ENCODE measurements at regions not wholly inside any gene's neighbourhood (a gene's known extent, or its start where the extent isn't known, plus 50 kb on each side); places are given as distances from the start of the nearest gene placed in this dataset.

DNA sequence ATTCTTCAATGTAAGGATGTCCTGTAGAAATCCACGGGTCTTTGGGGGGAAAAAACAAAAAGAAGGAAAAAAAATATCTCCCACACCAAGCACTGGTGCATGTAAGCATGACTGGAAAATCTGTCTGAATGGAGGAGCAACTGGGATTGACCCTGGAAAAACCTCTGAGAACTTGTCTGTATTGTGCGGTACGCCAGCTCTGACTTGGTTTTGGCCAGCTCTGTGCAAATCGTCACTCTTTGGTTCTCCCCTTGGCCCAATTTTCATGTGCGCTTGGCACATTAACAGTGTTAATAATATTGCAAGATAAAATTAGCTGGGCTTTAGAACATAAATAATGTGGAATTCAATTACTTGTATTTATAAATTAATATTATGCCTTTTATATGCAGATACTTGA lies 231.2 kb upstream of the HAND2 start:
- no peaks in the 10 kb centered on the region for H3K36me3 ChIP-seq (ENCODE audit: control insufficient read depth in 2 of 2, insufficient read depth in 2 of 2, low read length in 1 of 2)
- 80 to 83% methylated on average over 5 of the region's 5 CpGs for WGBS, 2 donors
- H3K4me1 ChIP-seq (ENCODE audit: control insufficient read depth in 2 of 2, insufficient read depth in 2 of 2, low read length in 1 of 2), result no peaks in the 10 kb centered on the region
- no peaks in the 10 kb centered on the region for H3K9me3 ChIP-seq (ENCODE audit: control insufficient read depth in 2 of 2, insufficient read depth in 1 of 2, low read depth in 1 of 2, low read length in 1 of 2)
- H3K27ac ChIP-seq (ENCODE audit: low read depth in 2 of 2, low read length in 1 of 2), result no peak overlapping the region
- no peaks in the 10 kb centered on the region for H3K27me3 ChIP-seq (ENCODE audit: control insufficient read depth in 1 of 2, insufficient read depth in 2 of 2, low read length in 2 of 2)
- no peak overlapping the region for H3K4me3 ChIP-seq (ENCODE audit: low read depth in 1 of 2, low read length in 2 of 2)

GRCh38 chr4:173758132-173758531 lies 228.1 kb upstream of the HAND2 start:
- H3K36me3 ChIP-seq (ENCODE audit: control insufficient read depth in 2 of 2, insufficient read depth in 2 of 2, low read length in 1 of 2), result no peaks in the 10 kb centered on the region
- H3K4me1 ChIP-seq (ENCODE audit: control insufficient read depth in 2 of 2, insufficient read depth in 2 of 2, low read length in 1 of 2), result no peaks in the 10 kb centered on the region
- H3K27me3 ChIP-seq (ENCODE audit: control insufficient read depth in 1 of 2, insufficient read depth in 2 of 2, low read length in 2 of 2), result no peaks in the 10 kb centered on the region
- H3K27ac ChIP-seq (ENCODE audit: low read depth in 2 of 2, low read length in 1 of 2), result no peak overlapping the region
- no peak overlapping the region for H3K4me3 ChIP-seq (ENCODE audit: low read depth in 1 of 2, low read length in 2 of 2)
- 23 to 29% methylated on average over 1 of the region's 1 CpG for WGBS, 2 donors
- H3K9me3 ChIP-seq (ENCODE audit: control insufficient read depth in 2 of 2, insufficient read depth in 1 of 2, low read depth in 1 of 2, low read length in 1 of 2), result no peaks in the 10 kb centered on the region

GRCh38 chr4:173753408-173753807 lies 223.4 kb upstream of the HAND2 start:
- no peaks in the 10 kb centered on the region for H3K36me3 ChIP-seq (ENCODE audit: control insufficient read depth in 2 of 2, insufficient read depth in 2 of 2, low read length in 1 of 2)
- H3K27ac ChIP-seq (ENCODE audit: low read depth in 2 of 2, low read length in 1 of 2), result no peak overlapping the region
- H3K9me3 ChIP-seq (ENCODE audit: control insufficient read depth in 2 of 2, insufficient read depth in 1 of 2, low read depth in 1 of 2, low read length in 1 of 2), result no peaks in the 10 kb centered on the region
- no peak overlapping the region for H3K4me3 ChIP-seq (ENCODE audit: low read depth in 1 of 2, low read length in 2 of 2)
- no peaks in the 10 kb centered on the region for H3K27me3 ChIP-seq (ENCODE audit: control insufficient read depth in 1 of 2, insufficient read depth in 2 of 2, low read length in 2 of 2)
- WGBS, 2 donors, result 56 to 65% methylated on average over 1 of the region's 1 CpG
- H3K4me1 ChIP-seq (ENCODE audit: control insufficient read depth in 2 of 2, insufficient read depth in 2 of 2, low read length in 1 of 2), result no peaks in the 10 kb centered on the region

GRCh38 chr4:173752610-173753230 lies 222.7 kb upstream of the HAND2 start:
- Histone ChIP-seq H3K4me3 (ENCODE audit: low read depth in 1 of 2, low read length in 2 of 2) (no peak overlapping the region), H3K27me3 (ENCODE audit: control insufficient read depth in 1 of 2, insufficient read depth in 2 of 2, low read length in 2 of 2) (no peaks in the 10 kb centered on the region), H3K27ac (ENCODE audit: low read depth in 2 of 2, low read length in 1 of 2) (no peak overlapping the region), H3K4me1 (ENCODE audit: control insufficient read depth in 2 of 2, insufficient read depth in 2 of 2, low read length in 1 of 2) (no peaks in the 10 kb centered on the region), H3K9me3 (ENCODE audit: control insufficient read depth in 2 of 2, insufficient read depth in 1 of 2, low read depth in 1 of 2, low read length in 1 of 2) (no peaks in the 10 kb centered on the region), H3K36me3 (ENCODE audit: control insufficient read depth in 2 of 2, insufficient read depth in 2 of 2, low read length in 1 of 2) (no peaks in the 10 kb centered on the region)
- WGBS, 2 donors, result 49 to 50% methylated on average over 7 of the region's 7 CpGs

- 46 to 59% methylated on average over 1 of the region's 1 CpG for WGBS, 2 donors
Observed at GRCh38 chr4:173748353-173748752, 218.3 kb upstream of the HAND2 start.

GRCh38 chr4:173747537-173748257 lies 217.7 kb upstream of the HAND2 start:
- no peak overlapping the region for H3K27ac ChIP-seq (ENCODE audit: low read depth in 2 of 2, low read length in 1 of 2)
- WGBS, 2 donors, result 78 to 79% methylated on average over 9 of the region's 9 CpGs
- no peak overlapping the region for H3K4me3 ChIP-seq (ENCODE audit: low read depth in 1 of 2, low read length in 2 of 2)
- no peaks in the 10 kb centered on the region for H3K4me1 ChIP-seq (ENCODE audit: control insufficient read depth in 2 of 2, insufficient read depth in 2 of 2, low read length in 1 of 2)
- H3K36me3 ChIP-seq (ENCODE audit: control insufficient read depth in 2 of 2, insufficient read depth in 2 of 2, low read length in 1 of 2), result no peaks in the 10 kb centered on the region
- H3K27me3 ChIP-seq (ENCODE audit: control insufficient read depth in 1 of 2, insufficient read depth in 2 of 2, low read length in 2 of 2), result no peaks in the 10 kb centered on the region
- H3K9me3 ChIP-seq (ENCODE audit: control insufficient read depth in 2 of 2, insufficient read depth in 1 of 2, low read depth in 1 of 2, low read length in 1 of 2), result no peaks in the 10 kb centered on the region

More at GRCh38 chr4:173748353-173748752, 218.3 kb upstream of the HAND2 start:
- H3K27me3 ChIP-seq (ENCODE audit: control insufficient read depth in 1 of 2, insufficient read depth in 2 of 2, low read length in 2 of 2), result no peaks in the 10 kb centered on the region
- no peaks in the 10 kb centered on the region for H3K4me1 ChIP-seq (ENCODE audit: control insufficient read depth in 2 of 2, insufficient read depth in 2 of 2, low read length in 1 of 2)
- H3K4me3 ChIP-seq (ENCODE audit: low read depth in 1 of 2, low read length in 2 of 2), result no peak overlapping the region
- no peaks in the 10 kb centered on the region for H3K36me3 ChIP-seq (ENCODE audit: control insufficient read depth in 2 of 2, insufficient read depth in 2 of 2, low read length in 1 of 2)
- no peaks in the 10 kb centered on the region for H3K9me3 ChIP-seq (ENCODE audit: control insufficient read depth in 2 of 2, insufficient read depth in 1 of 2, low read depth in 1 of 2, low read length in 1 of 2)
- H3K27ac ChIP-seq (ENCODE audit: low read depth in 2 of 2, low read length in 1 of 2), result no peak overlapping the region

DNA sequence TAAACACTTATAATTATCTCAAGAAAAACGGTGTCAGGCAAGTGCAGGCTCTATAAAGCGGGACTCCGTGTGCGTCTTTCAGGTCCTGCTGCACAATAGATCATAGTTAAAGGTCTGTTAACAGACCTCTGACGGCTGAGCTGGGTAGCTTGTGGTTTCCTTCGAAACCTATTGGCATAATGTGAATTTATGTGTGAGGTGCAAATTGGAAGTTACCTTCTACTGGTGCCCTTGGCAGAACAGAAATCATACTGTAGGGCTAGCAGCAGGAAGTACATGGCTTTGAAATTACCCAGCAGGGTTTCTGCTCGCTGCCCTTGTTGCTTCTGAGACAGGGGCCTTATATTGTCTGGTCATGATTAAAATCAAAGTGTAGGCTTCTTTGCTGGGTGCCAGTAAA lies 216.4 kb upstream of the HAND2 start:
- H3K4me1 ChIP-seq (ENCODE audit: control insufficient read depth in 2 of 2, insufficient read depth in 2 of 2, low read length in 1 of 2), result no peaks in the 10 kb centered on the region
- H3K27ac ChIP-seq (ENCODE audit: low read depth in 2 of 2, low read length in 1 of 2), result no peak overlapping the region
- WGBS, 2 donors, result 65 to 66% methylated on average over 7 of the region's 7 CpGs

GRCh38 chr4:173745765-173746164 lies 215.7 kb upstream of the HAND2 start:
- H3K4me3 ChIP-seq (ENCODE audit: low read depth in 1 of 2, low read length in 2 of 2), result no peak overlapping the region
- H3K4me1 ChIP-seq (ENCODE audit: control insufficient read depth in 2 of 2, insufficient read depth in 2 of 2, low read length in 1 of 2), result no peaks in the 10 kb centered on the region
- WGBS, 2 donors, result 74 to 75% methylated on average over 3 of the region's 3 CpGs
- H3K9me3 ChIP-seq (ENCODE audit: control insufficient read depth in 2 of 2, insufficient read depth in 1 of 2, low read depth in 1 of 2, low read length in 1 of 2), result peaks cover 0 to 2% of the 10 kb centered on the region in 2 donors
- no peak overlapping the region for H3K27ac ChIP-seq (ENCODE audit: low read depth in 2 of 2, low read length in 1 of 2)
- no peaks in the 10 kb centered on the region for H3K36me3 ChIP-seq (ENCODE audit: control insufficient read depth in 2 of 2, insufficient read depth in 2 of 2, low read length in 1 of 2)
- H3K27me3 ChIP-seq (ENCODE audit: control insufficient read depth in 1 of 2, insufficient read depth in 2 of 2, low read length in 2 of 2), result no peaks in the 10 kb centered on the region

More for the DNA sequence above, 216.4 kb upstream of the HAND2 start:
- Histone ChIP-seq H3K36me3 (ENCODE audit: control insufficient read depth in 2 of 2, insufficient read depth in 2 of 2, low read length in 1 of 2) (no peaks in the 10 kb centered on the region), H3K27me3 (ENCODE audit: control insufficient read depth in 1 of 2, insufficient read depth in 2 of 2, low read length in 2 of 2) (no peaks in the 10 kb centered on the region), H3K9me3 (ENCODE audit: control insufficient read depth in 2 of 2, insufficient read depth in 1 of 2, low read depth in 1 of 2, low read length in 1 of 2) (peaks cover 0 to 2% of the 10 kb centered on the region in 2 donors), H3K4me3 (ENCODE audit: low read depth in 1 of 2, low read length in 2 of 2) (no peak overlapping the region)

- Histone ChIP-seq H3K4me1 (ENCODE audit: control insufficient read depth in 2 of 2, insufficient read depth in 2 of 2, low read length in 1 of 2) (peaks cover 0 to 2% of the 10 kb centered on the region in 2 donors), H3K27ac (ENCODE audit: low read depth in 2 of 2, low read length in 1 of 2) (no peak overlapping the region), H3K27me3 (ENCODE audit: control insufficient read depth in 1 of 2, insufficient read depth in 2 of 2, low read length in 2 of 2) (no peaks in the 10 kb centered on the region), H3K9me3 (ENCODE audit: control insufficient read depth in 2 of 2, insufficient read depth in 1 of 2, low read depth in 1 of 2, low read length in 1 of 2) (peaks cover 0 to under 1% of the 10 kb centered on the region in 2 donors), H3K36me3 (ENCODE audit: control insufficient read depth in 2 of 2, insufficient read depth in 2 of 2, low read length in 1 of 2) (no peaks in the 10 kb centered on the region), H3K4me3 (ENCODE audit: low read depth in 1 of 2, low read length in 2 of 2) (no peak overlapping the region)
- WGBS, 2 donors, result 58 to 69% methylated on average over 1 of the region's 1 CpG
Observed at GRCh38 chr4:173736840-173737239, 206.8 kb upstream of the HAND2 start.

DNA sequence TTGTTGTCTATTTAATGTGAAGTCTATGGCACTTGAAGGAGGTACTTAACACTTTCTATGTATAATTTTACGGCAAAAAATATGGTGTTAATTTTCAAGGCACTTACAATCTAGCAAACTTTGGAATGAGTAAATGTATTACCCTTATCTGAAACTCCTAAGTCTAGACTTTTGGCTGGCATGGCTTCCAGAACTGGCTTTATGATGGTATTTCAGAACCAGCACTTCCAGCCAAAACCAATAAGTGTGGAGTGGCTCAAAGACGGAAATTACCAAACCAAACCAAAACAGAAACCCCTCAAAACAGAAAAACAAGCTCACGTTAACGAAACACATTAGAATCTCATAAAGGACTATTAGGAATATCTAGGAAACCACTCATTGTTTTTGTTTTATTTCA lies 205.6 kb upstream of the HAND2 start:
- Histone ChIP-seq H3K27me3 (ENCODE audit: control insufficient read depth in 1 of 2, insufficient read depth in 2 of 2, low read length in 2 of 2) (no peaks in the 10 kb centered on the region), H3K36me3 (ENCODE audit: control insufficient read depth in 2 of 2, insufficient read depth in 2 of 2, low read length in 1 of 2) (no peaks in the 10 kb centered on the region), H3K9me3 (ENCODE audit: control insufficient read depth in 2 of 2, insufficient read depth in 1 of 2, low read depth in 1 of 2, low read length in 1 of 2) (no peaks in the 10 kb centered on the region), H3K4me1 (ENCODE audit: control insufficient read depth in 2 of 2, insufficient read depth in 2 of 2, low read length in 1 of 2) (peaks cover 0 to 2% of the 10 kb centered on the region in 2 donors), H3K4me3 (ENCODE audit: low read depth in 1 of 2, low read length in 2 of 2) (no peak overlapping the region), H3K27ac (ENCODE audit: low read depth in 2 of 2, low read length in 1 of 2) (no peak overlapping the region)
- 51 to 60% methylated on average over 4 of the region's 4 CpGs for WGBS, 2 donors
